Mesendoderm (in vitro differentiated cells): ENCODE measurements at regions not wholly inside any gene's neighbourhood (a gene's known extent, or its start where the extent isn't known, plus 50 kb on each side); places are given as distances from the start of the nearest gene placed in this dataset.

Experiments used
- DNase-seq: peaks from one replicate; pipeline ENCODE4 v3.0.0; 2013
- H2AK5ac ChIP-seq: 2 replicates; pipeline ENCODE4 v1.6.1; 2013; ENCODE audit warnings: low read length, inconsistent platforms
- H2BK120ac ChIP-seq: 2 replicates; pipeline ENCODE4 v1.6.1; 2013; ENCODE audit warnings: low read depth, mild to moderate bottlenecking, low read length, moderate library complexity, mixed read lengths
- H2BK15ac ChIP-seq: replicated peaks from 2 replicates; pipeline ENCODE4 v1.6.1; 2013; ENCODE audit warnings: low read depth, mild to moderate bottlenecking, moderate library complexity
- H2BK5ac ChIP-seq: 2 replicates; pipeline ENCODE4 v1.6.1; 2013; ENCODE audit warnings: low read length, inconsistent platforms
- H3K18ac ChIP-seq: 2 replicates; pipeline ENCODE4 v1.6.1; 2013; ENCODE audit warnings: mild to moderate bottlenecking, low read length, mixed read lengths
- H3K23ac ChIP-seq: one replicate; pipeline ENCODE4 v1.6.1; 2013; ENCODE audit warnings: low read length
- H3K27ac ChIP-seq: 2 replicates; pipeline ENCODE4 v1.5.1; 2013; ENCODE audit warnings: low read depth, mild to moderate bottlenecking, inconsistent platforms, low read length, moderate library complexity
- H3K27me3 ChIP-seq: 2 replicates; pipeline ENCODE4 v1.6.1; 2013; ENCODE audit warnings: low read length, control low read depth, mild to moderate bottlenecking, inconsistent platforms; ENCODE audit not compliant: insufficient read depth, poor library complexity
- H3K36me3 ChIP-seq: 2 replicates; pipeline ENCODE4 v1.6.1; 2013; ENCODE audit warnings: low read length, inconsistent platforms; ENCODE audit not compliant: control insufficient read depth, insufficient read depth
- H3K4ac ChIP-seq: one replicate; pipeline ENCODE4 v1.6.1; 2013; ENCODE audit warnings: low read depth, mild to moderate bottlenecking, low read length, moderate library complexity
- H3K4me1 ChIP-seq: 2 replicates; pipeline ENCODE4 v1.6.1; 2013; ENCODE audit warnings: low read depth, low read length, inconsistent platforms; ENCODE audit not compliant: control insufficient read depth
- H3K4me2 ChIP-seq: 2 replicates; pipeline ENCODE4 v1.6.1; 2013; ENCODE audit warnings: low read length
- H3K4me3 ChIP-seq: 2 replicates; pipeline ENCODE4 v1.5.1; 2013; ENCODE audit warnings: mild to moderate bottlenecking, low read length
- H3K56ac ChIP-seq: one replicate; pipeline ENCODE4 v1.6.1; 2013; ENCODE audit warnings: low read length
- H3K79me1 ChIP-seq: 2 replicates; pipeline ENCODE4 v1.6.1; 2013; ENCODE audit warnings: low read length, inconsistent platforms
- H3K79me2 ChIP-seq: 2 replicates; pipeline ENCODE4 v1.6.1; 2013; ENCODE audit warnings: mild to moderate bottlenecking, low read length; ENCODE audit not compliant: control insufficient read depth, insufficient read depth
- H3K9ac ChIP-seq: 2 replicates; pipeline ENCODE4 v1.6.1; 2013; ENCODE audit warnings: low read length, inconsistent platforms
- H4K5ac ChIP-seq: one replicate; pipeline ENCODE4 v1.6.1; 2013; ENCODE audit warnings: low read length
- H4K8ac ChIP-seq: one replicate; pipeline ENCODE4 v1.6.1; 2013; ENCODE audit warnings: low read depth, mild to moderate bottlenecking, control low read depth, low read length, moderate library complexity
- WGBS: extraction: QIAGEN DNeasy Blood & Tissue Kit; methylation state at CpG from one replicate; pipeline ENCODE4 v1.1.7; 2013; ENCODE audit warnings: low lambda C conversion rate, missing lambda C conversion rate; ENCODE audit not compliant: insufficient coverage; ENCODE audit errors: extremely low coverage; 5-methylcytosine and 5-hydroxymethylcytosine counted together

DNA sequence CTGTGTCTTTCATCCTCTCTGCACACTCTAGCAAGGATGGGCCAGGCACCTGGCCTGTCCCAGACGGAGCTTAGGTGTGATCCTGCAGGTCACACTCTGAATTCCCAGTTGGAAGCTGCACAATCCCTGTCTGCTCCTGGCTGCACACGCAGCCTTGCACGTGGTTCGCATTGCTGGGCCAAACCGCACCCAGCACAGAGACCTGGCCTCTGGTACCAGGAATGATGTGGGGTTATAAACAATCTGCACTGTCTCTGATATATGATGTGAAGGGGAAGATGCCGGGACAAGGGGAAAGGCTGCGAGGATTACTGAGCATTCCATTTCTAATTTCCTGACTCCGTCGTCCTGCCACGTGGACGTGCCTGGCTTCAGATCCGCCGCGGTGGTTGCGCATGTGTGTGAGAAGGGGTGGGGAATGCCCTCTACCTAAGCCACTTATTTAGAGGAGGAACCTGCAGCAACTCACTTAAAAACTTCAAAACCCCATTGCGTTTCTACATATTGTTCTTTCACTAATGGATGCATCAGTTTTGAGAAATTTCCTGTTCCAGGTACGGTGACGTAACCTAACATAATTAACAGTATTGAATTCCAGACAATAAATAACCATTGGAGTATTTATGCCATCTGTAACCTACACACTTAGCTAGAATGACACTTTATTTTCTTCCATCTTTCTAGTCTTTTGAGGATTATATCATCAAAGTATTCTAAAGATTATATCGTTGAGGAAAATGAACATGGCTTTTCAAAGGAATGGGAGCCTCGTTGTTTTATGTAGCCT, 559.7 kb upstream of the MGMT start:
- H3K4me3 ChIP-seq: no peak overlapping the region
- H3K4me1 ChIP-seq: no peaks in the 10 kb centered on the region
- no peaks in the 10 kb centered on the region for H3K79me2 ChIP-seq
- H3K79me1 ChIP-seq: no peaks in the 10 kb centered on the region
- H3K27me3 ChIP-seq: no peaks in the 10 kb centered on the region
- no peak overlapping the region for H4K8ac ChIP-seq
- H2BK5ac ChIP-seq: no peak overlapping the region
- no CpG with 5 or more reads among the region's 20 CpGs for WGBS
- H3K4me2 ChIP-seq: no peak overlapping the region
- H4K5ac ChIP-seq: no peak overlapping the region
- H3K36me3 ChIP-seq: no peaks in the 10 kb centered on the region
- no peak overlapping the region for H2BK120ac ChIP-seq
- no peak overlapping the region for H3K9ac ChIP-seq
- no peak overlapping the region for H3K56ac ChIP-seq
- H3K18ac ChIP-seq: no peak overlapping the region
- H3K4ac ChIP-seq: no peak overlapping the region
- DNase-seq: no peak
- no peak overlapping the region for H3K23ac ChIP-seq
- no peak overlapping the region for H2BK15ac ChIP-seq
- H2AK5ac ChIP-seq: no peak overlapping the region
- H3K27ac ChIP-seq: no peak overlapping the region

- WGBS: no CpG with 5 or more reads among the region's 6 CpGs
Observed at GRCh38 chr10:128908099-128908498, 558.9 kb upstream of the MGMT start.

DNA sequence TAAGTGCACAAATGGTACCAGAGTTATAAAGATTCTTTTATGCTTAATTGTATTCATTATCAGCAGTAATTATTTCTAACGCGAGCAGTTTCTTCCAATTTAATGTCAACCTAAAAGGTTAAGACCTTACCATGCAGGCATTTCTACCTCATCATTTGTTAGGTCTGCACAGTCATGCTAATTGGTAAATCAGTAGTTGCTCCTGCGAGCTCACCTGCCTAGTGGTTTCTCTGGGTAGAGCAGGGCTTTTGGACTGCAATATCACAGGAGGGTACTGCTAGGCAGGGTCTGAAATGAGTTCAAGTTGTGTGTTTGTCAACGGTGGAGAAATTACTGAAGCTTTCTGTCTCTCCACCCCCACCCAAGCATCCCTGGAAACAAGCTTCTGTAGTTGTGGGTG, 558.5 kb upstream of the MGMT start:
- Histone ChIP-seq H3K4ac (no peak overlapping the region), H4K8ac (no peak overlapping the region), H4K5ac (no peak overlapping the region), H2BK120ac (no peak overlapping the region), H3K18ac (no peak overlapping the region), H3K27ac (no peak overlapping the region), H2BK15ac (no peak overlapping the region), H3K79me2 (no peaks in the 10 kb centered on the region), H2AK5ac (no peak overlapping the region), H3K56ac (no peak overlapping the region), H2BK5ac (no peak overlapping the region), H3K9ac (no peak overlapping the region), H3K4me2 (no peak overlapping the region), H3K27me3 (no peaks in the 10 kb centered on the region), H3K4me3 (no peak overlapping the region), H3K23ac (no peak overlapping the region), H3K36me3 (no peaks in the 10 kb centered on the region), H3K4me1 (no peaks in the 10 kb centered on the region), H3K79me1 (no peaks in the 10 kb centered on the region)
- peak; percentile 30 for DNase-seq
- no CpG with 5 or more reads among the region's 4 CpGs for WGBS

More at GRCh38 chr10:128908099-128908498, 558.9 kb upstream of the MGMT start:
- no peak overlapping the region for H3K23ac ChIP-seq
- H3K36me3 ChIP-seq: no peaks in the 10 kb centered on the region
- no peak overlapping the region for H3K18ac ChIP-seq
- H3K56ac ChIP-seq: no peak overlapping the region
- no peak overlapping the region for H2AK5ac ChIP-seq
- H3K4ac ChIP-seq: no peak overlapping the region
- no peak overlapping the region for H2BK15ac ChIP-seq
- no peaks in the 10 kb centered on the region for H3K4me1 ChIP-seq
- H2BK5ac ChIP-seq: no peak overlapping the region
- H3K27ac ChIP-seq: no peak overlapping the region
- no peak for DNase-seq
- no peak overlapping the region for H2BK120ac ChIP-seq
- H3K4me3 ChIP-seq: no peak overlapping the region
- H3K79me1 ChIP-seq: no peaks in the 10 kb centered on the region
- H3K79me2 ChIP-seq: no peaks in the 10 kb centered on the region
- H3K4me2 ChIP-seq: no peak overlapping the region
- H3K9ac ChIP-seq: no peak overlapping the region
- no peaks in the 10 kb centered on the region for H3K27me3 ChIP-seq
- H4K5ac ChIP-seq: no peak overlapping the region
- no peak overlapping the region for H4K8ac ChIP-seq

DNA sequence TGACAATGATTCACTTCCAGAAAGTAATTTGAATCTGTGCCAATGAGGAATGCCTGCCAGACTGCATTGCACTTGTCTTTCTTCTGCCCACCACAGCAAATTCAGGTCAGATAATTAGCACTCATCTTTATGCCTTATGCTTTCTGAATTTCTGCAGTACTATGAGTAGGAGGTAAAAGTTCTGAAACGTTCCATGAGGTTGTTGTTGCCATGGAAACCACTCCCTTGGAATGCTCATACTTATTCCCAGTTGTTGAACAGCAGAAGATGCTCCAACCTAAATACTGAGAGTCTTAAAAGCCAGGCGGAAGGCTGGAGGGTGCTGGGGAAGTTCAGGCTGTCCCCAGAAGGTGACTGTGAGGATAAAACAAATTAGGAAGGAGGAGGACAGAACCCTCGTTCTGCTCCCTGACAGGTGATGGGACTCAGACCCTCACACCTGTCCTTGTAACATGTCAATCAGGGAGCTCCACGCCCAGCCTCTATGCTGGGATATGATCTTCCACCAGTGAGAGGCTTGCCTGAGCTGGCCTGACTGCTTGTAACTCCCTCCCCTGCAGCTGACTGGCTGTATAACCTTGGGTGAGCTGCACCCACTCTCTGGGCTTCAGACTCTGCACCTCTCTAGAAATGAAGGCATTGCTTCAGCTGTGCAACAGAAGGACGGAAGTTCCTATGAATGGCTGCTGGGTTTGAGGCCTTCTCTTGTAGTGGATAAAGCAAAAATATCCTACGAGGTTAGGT, 554.3 kb upstream of the MGMT start:
- Histone ChIP-seq H3K27me3 (no peaks in the 10 kb centered on the region), H3K4me1 (no peaks in the 10 kb centered on the region), H3K4me3 (no peak overlapping the region), H2AK5ac (no peak overlapping the region), H3K23ac (no peak overlapping the region), H3K9ac (no peak overlapping the region), H3K4ac (no peak overlapping the region), H2BK15ac (no peak overlapping the region), H3K18ac (no peak overlapping the region), H4K5ac (no peak overlapping the region), H3K79me2 (no peaks in the 10 kb centered on the region), H2BK5ac (no peak overlapping the region), H3K27ac (no peak overlapping the region), H4K8ac (no peak overlapping the region), H3K36me3 (no peaks in the 10 kb centered on the region), H3K56ac (no peak overlapping the region), H2BK120ac (no peak overlapping the region), H3K79me1 (no peaks in the 10 kb centered on the region), H3K4me2 (no peak overlapping the region)
- WGBS: no CpG with 5 or more reads among the region's 6 CpGs
- DNase-seq: no peak

DNA sequence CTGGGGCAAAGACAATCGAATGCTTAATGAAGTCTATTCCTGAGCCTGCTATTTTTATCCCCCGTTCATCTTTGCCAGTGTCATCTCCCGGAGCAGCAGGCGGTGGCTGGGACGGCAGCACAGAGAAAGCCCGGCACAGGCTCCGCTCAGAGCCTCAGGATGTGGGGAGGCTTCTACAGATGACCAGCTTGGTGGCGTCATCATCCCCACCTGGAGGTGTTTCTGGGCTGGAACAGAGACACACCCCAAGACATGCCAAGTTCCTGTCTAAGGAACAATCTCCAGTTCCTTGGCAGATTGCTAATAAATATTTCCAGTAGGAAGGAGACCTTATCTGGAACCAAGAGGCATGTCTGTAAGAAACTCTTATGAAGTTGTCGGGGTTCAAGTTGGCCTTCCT, 552.4 kb upstream of the MGMT start:
- no peak overlapping the region for H3K27ac ChIP-seq
- H2BK120ac ChIP-seq: no peak overlapping the region
- no peaks in the 10 kb centered on the region for H3K36me3 ChIP-seq
- H4K8ac ChIP-seq: no peak overlapping the region
- no peaks in the 10 kb centered on the region for H3K4me1 ChIP-seq
- H2AK5ac ChIP-seq: no peak overlapping the region
- H3K18ac ChIP-seq: no peak overlapping the region
- no peak overlapping the region for H3K4me3 ChIP-seq
- no CpG with 5 or more reads among the region's 9 CpGs for WGBS
- H3K4me2 ChIP-seq: no peak overlapping the region
- no peak overlapping the region for H3K56ac ChIP-seq
- no peaks in the 10 kb centered on the region for H3K79me1 ChIP-seq
- no peak overlapping the region for H4K5ac ChIP-seq
- H3K27me3 ChIP-seq: no peaks in the 10 kb centered on the region
- no peak overlapping the region for H3K9ac ChIP-seq
- no peak overlapping the region for H2BK15ac ChIP-seq
- no peak overlapping the region for H3K4ac ChIP-seq
- H3K79me2 ChIP-seq: no peaks in the 10 kb centered on the region
- no peak overlapping the region for H2BK5ac ChIP-seq
- H3K23ac ChIP-seq: no peak overlapping the region
- no peak for DNase-seq
